SK-N-MC (cell line): ENCODE measurements at regions not wholly inside any gene's neighbourhood (a gene's known extent, or its start where the extent isn't known, plus 50 kb on each side); places are given as distances from the start of the nearest gene placed in this dataset.

Experiments
- DNase-seq: peaks from one replicate; pipeline ENCODE4 v3.0.0-alpha.2; 2011; ENCODE audit warnings: low read depth, low spot score
- H3K27ac ChIP-seq: fragments of 200-600 bp; sonication (generic); 2 replicates; pipeline ENCODE4 v1.5.1; 2016; ENCODE audit warnings: mixed run types
- H3K36me3 ChIP-seq: fragments of 200-600 bp; sonication (generic); 2 replicates; pipeline ENCODE4 v1.6.1; 2017; ENCODE audit warnings: antibody characterized with exemption, low read length, mixed read lengths; ENCODE audit not compliant: insufficient read depth
- H3K4me3 ChIP-seq: fragments of 200-600 bp; sonication (generic); 2 replicates; pipeline ENCODE4 v1.5.1; 2016
- H3K9ac ChIP-seq: fragments of 200-600 bp; sonication (generic); 2 replicates; pipeline ENCODE4 v1.8.0; 2017; ENCODE audit warnings: mixed run types, mixed read lengths; ENCODE audit not compliant: insufficient read length
- H3K9me3 ChIP-seq: fragments of 200-600 bp; sonication (generic); 2 replicates; pipeline ENCODE4 v1.6.1; 2017; ENCODE audit warnings: low read depth, mild to moderate bottlenecking, antibody characterized with exemption, low read length, moderate library complexity, mixed read lengths
- EZH2 ChIP-seq: fragments of 200-600 bp; sonication (generic); IDR thresholded peaks from one replicate; pipeline ENCODE4 v1.6.1; 2017; ENCODE audit warnings: antibody characterized with exemption
- FOXP2 ChIP-seq: optimal IDR thresholded peaks from 2 replicates; pipeline ENCODE3; 2011; ENCODE audit warnings: mild to moderate bottlenecking, moderate library complexity; ENCODE audit not compliant: insufficient read depth; ENCODE audit errors: extremely low read length, control extremely low read depth
- POLR2AphosphoS5 ChIP-seq: IDR thresholded peaks from 2 replicates; pipeline ENCODE4 v1.6.1; 2012; ENCODE audit warnings: mild to moderate bottlenecking, low read depth, low read length, borderline replicate concordance

- H3K9me3 ChIP-seq: no peaks in the 10 kb centered on the region
- no peak for DNase-seq
- H3K4me3 ChIP-seq: no peak overlapping the region
- TF ChIP-seq FOXP2 (no peak), POLR2AphosphoS5 (no peak), EZH2 (no peak)
- no peaks in the 10 kb centered on the region for H3K36me3 ChIP-seq
- no peak overlapping the region for H3K9ac ChIP-seq
- no peak overlapping the region for H3K27ac ChIP-seq
These were observed 1060.5 kb downstream of the DIAPH3 start for GRCh38 chr13:59103004-59103768.

GRCh38 chr13:59111751-59112171 is 1052.0 kb downstream of the DIAPH3 start:
- Histone ChIP-seq H3K9me3 (no peaks in the 10 kb centered on the region), H3K36me3 (no peaks in the 10 kb centered on the region), H3K4me3 (peak overlapping the region; percentile 55), H3K27ac (peak overlapping the region; percentile 89), H3K9ac (peak overlapping the region; percentile 23)
- no peak for DNase-seq
- TF ChIP-seq POLR2AphosphoS5 (no peak), EZH2 (no peak), FOXP2 (no peak)

GRCh38 chr13:59112221-59112718 is 1051.5 kb downstream of the DIAPH3 start:
- no peak for TF ChIP-seq EZH2
- TF ChIP-seq FOXP2: no peak
- TF ChIP-seq POLR2AphosphoS5: no peak
- H3K4me3 ChIP-seq: peak overlapping the region; percentile 55
- peak overlapping the region; percentile 23 for H3K9ac ChIP-seq
- no peaks in the 10 kb centered on the region for H3K9me3 ChIP-seq
- DNase-seq: no peak
- H3K27ac ChIP-seq: peak overlapping the region; percentile 89
- no peaks in the 10 kb centered on the region for H3K36me3 ChIP-seq

- DNase-seq: no peak
- Histone ChIP-seq H3K4me3 (peak overlapping the region; percentile 10; the same call in 1 of the 2 replicates), H3K36me3 (no peaks in the 10 kb centered on the region), H3K9ac (no peak overlapping the region), H3K9me3 (no peaks in the 10 kb centered on the region), H3K27ac (no peak overlapping the region; the same call in 1 of the 2 replicates)
- TF ChIP-seq EZH2 (no peak), POLR2AphosphoS5 (no peak), FOXP2 (no peak)
These were observed 1044.3 kb downstream of the DIAPH3 start for GRCh38 chr13:59119475-59119874.

- peak overlapping the region; percentile 52; the same call in 1 of the 2 replicates for H3K27ac ChIP-seq
- TF ChIP-seq EZH2 (no peak), FOXP2 (no peak)
- no peak for DNase-seq
- H3K9me3 ChIP-seq: no peaks in the 10 kb centered on the region
- no peaks in the 10 kb centered on the region for H3K36me3 ChIP-seq
- H3K4me3 ChIP-seq: peak overlapping the region; percentile 14; the same call in 1 of the 2 replicates
- H3K9ac ChIP-seq: peak overlapping the region; percentile 28
These were observed 1043.4 kb downstream of the DIAPH3 start for GRCh38 chr13:59120297-59120843.

- Histone ChIP-seq H3K27ac (no peak overlapping the region), H3K36me3 (no peaks in the 10 kb centered on the region), H3K4me3 (no peak overlapping the region), H3K9ac (no peak overlapping the region), H3K9me3 (no peaks in the 10 kb centered on the region)
- no peak for TF ChIP-seq EZH2
- no peak for TF ChIP-seq POLR2AphosphoS5
- no peak for TF ChIP-seq FOXP2
- DNase-seq: no peak
These were observed 1042.2 kb downstream of the DIAPH3 start for GRCh38 chr13:59121507-59121906.

GRCh38 chr13:59126474-59126873 is 1037.3 kb downstream of the DIAPH3 start:
- Histone ChIP-seq H3K9ac (no peak overlapping the region), H3K9me3 (no peaks in the 10 kb centered on the region), H3K4me3 (no peak overlapping the region), H3K27ac (no peak overlapping the region), H3K36me3 (no peaks in the 10 kb centered on the region)
- no peak for DNase-seq
- TF ChIP-seq EZH2: no peak
- no peak for TF ChIP-seq POLR2AphosphoS5
- TF ChIP-seq FOXP2: no peak

- H3K27ac ChIP-seq: no peak overlapping the region
- H3K4me3 ChIP-seq: no peak overlapping the region
- H3K9ac ChIP-seq: no peak overlapping the region
- no peaks in the 10 kb centered on the region for H3K36me3 ChIP-seq
- no peak for DNase-seq
- no peaks in the 10 kb centered on the region for H3K9me3 ChIP-seq
- TF ChIP-seq POLR2AphosphoS5 (no peak), FOXP2 (no peak), EZH2 (no peak)
These were observed 1029.8 kb downstream of the DIAPH3 start for GRCh38 chr13:59133903-59134302.

GRCh38 chr13:59144700-59145099 is 1019.0 kb downstream of the DIAPH3 start:
- H3K9ac ChIP-seq: no peak overlapping the region
- TF ChIP-seq POLR2AphosphoS5 (no peak), FOXP2 (no peak), EZH2 (no peak)
- H3K36me3 ChIP-seq: no peaks in the 10 kb centered on the region
- no peak for DNase-seq
- no peak overlapping the region for H3K27ac ChIP-seq
- H3K9me3 ChIP-seq: no peaks in the 10 kb centered on the region
- H3K4me3 ChIP-seq: no peak overlapping the region
